ENCODE measurements at regions not wholly inside any gene's neighbourhood (a gene's known extent, or its start where the extent isn't known, plus 50 kb on each side); places are given as distances from the start of the nearest gene placed in this dataset.

GRCh38 chr10:130454543-130455000, 318.4 kb downstream of the GLRX3 start:
- DNase-seq (ENCODE audit: low read depth, low spot score) (no peak), ATAC-seq (no peak)
- intact Hi-C loops (cut with micrococcal nuclease; ENCODE audit: unreplicated experiment) (no loop called here), in situ Hi-C loops (cut with HindIII; ENCODE audit: low pct_unique_long_range_greater_than_20kb, low sequenced_read_pairs) (no loop called here)
- BruUV-seq (replicated peaks) = no TSS peak
- H3K9me3 ChIP-seq (ENCODE audit: control insufficient read depth, insufficient read depth, low read depth, low read length) = no peaks in the 10 kb centered on the region
- no peak for TF ChIP-seq POLR2AphosphoS5 (IDR thresholded peaks at IDR 0.05; ENCODE audit: low read depth, low read length)
- no peak for TF ChIP-seq CTCF (IDR thresholded peaks at IDR 0.05)
- no peaks in the 10 kb centered on the region for H3K36me3 ChIP-seq (ENCODE audit: control insufficient read depth, insufficient read depth, low read length)
- ChIA-PET POLR2A (no interaction called here), CTCF (no interaction called here)
- peaks cover 11% of the 10 kb centered on the region for H3K27me3 ChIP-seq (ENCODE audit: control insufficient read depth, insufficient read depth, low read length)
- no peak overlapping the region for H3K4me3 ChIP-seq (ENCODE audit: low read depth in 2 of 2, low read length in 2 of 2)
- H3K27ac ChIP-seq (ENCODE audit: low read length) = no peak overlapping the region
- no peaks in the 10 kb centered on the region for H3K4me1 ChIP-seq (ENCODE audit: control insufficient read depth, insufficient read depth, low read length)

- no peak for DNase-seq (ENCODE audit: low read depth, low spot score)
- Histone ChIP-seq H3K4me3 (ENCODE audit: low read depth in 2 of 2, low read length in 2 of 2) (no peak overlapping the region), H3K4me1 (ENCODE audit: control insufficient read depth, insufficient read depth, low read length) (no peaks in the 10 kb centered on the region), H3K9me3 (ENCODE audit: control insufficient read depth, insufficient read depth, low read depth, low read length) (no peaks in the 10 kb centered on the region), H3K36me3 (ENCODE audit: control insufficient read depth, insufficient read depth, low read length) (no peaks in the 10 kb centered on the region), H3K27ac (ENCODE audit: low read length) (no peak overlapping the region), H3K27me3 (ENCODE audit: control insufficient read depth, insufficient read depth, low read length) (peaks cover 6% of the 10 kb centered on the region)
- BruUV-seq (replicated peaks) = no TSS peak
- in situ Hi-C loops (cut with HindIII; ENCODE audit: low pct_unique_long_range_greater_than_20kb, low sequenced_read_pairs) = no loop called here
- ATAC-seq = no peak
- CTCF ChIA-PET = no interaction called here
- TF ChIP-seq SIN3A (IDR thresholded peaks at IDR 0.05; ENCODE audit: borderline replicate concordance, insufficient read depth, low read depth, low read length) = no peak
- no peak for TF ChIP-seq TCF7L2 (IDR thresholded peaks at IDR 0.05; ENCODE audit: low read depth, low read length)
- TF ChIP-seq REST (IDR thresholded peaks at IDR 0.05; ENCODE audit: insufficient read depth in 1 of 2, low read depth in 2 of 2, low read length in 1 of 2) = no peak
- TF ChIP-seq CTCF (IDR thresholded peaks at IDR 0.05) = no peak
- TF ChIP-seq POLR2AphosphoS5 (IDR thresholded peaks at IDR 0.05; ENCODE audit: low read depth, low read length) = no peak
- POLR2A ChIA-PET = no interaction called here
- intact Hi-C loops (cut with micrococcal nuclease; ENCODE audit: unreplicated experiment) = no loop called here
Measured at GRCh38 chr10:130455111-130455695, 319.0 kb downstream of the GLRX3 start.
